Keratinocyte (primary cell): ENCODE measurements at regions not wholly inside any gene's neighbourhood (a gene's known extent, or its start where the extent isn't known, plus 50 kb on each side); places are given as distances from the start of the nearest gene placed in this dataset.

Source experiments
- EZH2 ChIP-seq: IDR thresholded peaks from one replicate; pipeline ENCODE4 v1.6.1; 2012; ENCODE audit warnings: inconsistent platforms, mild to moderate bottlenecking, low read length, moderate library complexity
- TF ChIP-seq, protein P1 (sequence below), 3 experiments: IDR thresholded peaks in 1 of 3; conservative IDR thresholded peaks in 1 of 3; optimal IDR thresholded peaks in 1 of 3; 2 replicates in 2 of 3; 3 replicates in 1 of 3; pipeline versions ENCODE3 to v1.5.1; 2011; ENCODE audit warnings: low read length in 3 of 3, mild to moderate bottlenecking in 3 of 3, moderate library complexity in 2 of 3, control low read depth in 1 of 3, inconsistent platforms in 1 of 3; ENCODE audit not compliant: insufficient read depth in 2 of 3; ENCODE audit errors: extremely low read depth in 1 of 3

DNA sequence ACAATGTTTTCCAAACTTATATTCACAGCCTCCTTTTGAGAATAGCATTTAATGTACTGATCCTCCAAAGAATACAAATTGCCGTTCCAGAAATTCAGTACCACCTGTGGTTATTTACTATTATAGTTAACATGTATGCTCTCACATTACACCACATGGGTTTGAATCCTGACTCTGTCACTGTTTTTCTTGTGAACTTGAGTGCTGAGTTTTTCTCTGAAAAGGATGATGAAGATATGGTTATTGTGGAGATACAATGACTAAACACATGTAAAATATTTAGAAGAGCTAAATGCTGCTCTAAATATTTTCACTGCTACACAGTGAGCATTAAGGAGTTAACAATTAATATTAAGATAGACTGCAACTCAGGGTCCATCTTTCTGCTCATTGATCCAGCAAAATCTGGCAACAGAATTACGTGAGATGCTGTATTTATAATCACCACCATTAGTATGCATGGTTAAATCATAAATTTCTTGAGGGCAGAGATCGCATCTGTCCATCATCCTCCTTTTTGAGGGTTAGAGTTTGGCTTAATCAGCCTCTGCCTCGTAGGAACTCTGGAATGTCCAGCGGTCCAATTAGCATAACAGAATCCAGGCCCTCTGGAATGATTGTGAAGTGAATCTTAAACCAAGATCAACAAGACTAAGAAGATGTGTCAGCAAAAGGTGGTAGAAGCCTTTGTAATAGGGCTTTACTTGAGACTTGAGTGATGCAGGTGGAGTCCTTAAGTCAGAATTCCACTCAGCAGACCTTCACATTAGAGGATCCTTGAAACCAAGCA is 152.8 kb downstream of the MACC1 start:
- TF ChIP-seq, protein P1, sequence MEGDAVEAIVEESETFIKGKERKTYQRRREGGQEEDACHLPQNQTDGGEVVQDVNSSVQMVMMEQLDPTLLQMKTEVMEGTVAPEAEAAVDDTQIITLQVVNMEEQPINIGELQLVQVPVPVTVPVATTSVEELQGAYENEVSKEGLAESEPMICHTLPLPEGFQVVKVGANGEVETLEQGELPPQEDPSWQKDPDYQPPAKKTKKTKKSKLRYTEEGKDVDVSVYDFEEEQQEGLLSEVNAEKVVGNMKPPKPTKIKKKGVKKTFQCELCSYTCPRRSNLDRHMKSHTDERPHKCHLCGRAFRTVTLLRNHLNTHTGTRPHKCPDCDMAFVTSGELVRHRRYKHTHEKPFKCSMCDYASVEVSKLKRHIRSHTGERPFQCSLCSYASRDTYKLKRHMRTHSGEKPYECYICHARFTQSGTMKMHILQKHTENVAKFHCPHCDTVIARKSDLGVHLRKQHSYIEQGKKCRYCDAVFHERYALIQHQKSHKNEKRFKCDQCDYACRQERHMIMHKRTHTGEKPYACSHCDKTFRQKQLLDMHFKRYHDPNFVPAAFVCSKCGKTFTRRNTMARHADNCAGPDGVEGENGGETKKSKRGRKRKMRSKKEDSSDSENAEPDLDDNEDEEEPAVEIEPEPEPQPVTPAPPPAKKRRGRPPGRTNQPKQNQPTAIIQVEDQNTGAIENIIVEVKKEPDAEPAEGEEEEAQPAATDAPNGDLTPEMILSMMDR (optimal IDR thresholded peaks at IDR 0.05 in 1 of 3, IDR thresholded peaks at IDR 0.05 in 1 of 3, conservative IDR thresholded peaks at IDR 0.05 in 1 of 3; ENCODE audit: extremely low read depth in 1 of 3, insufficient read depth in 2 of 3, low read length in 3 of 3) = no peak
- no peak for TF ChIP-seq EZH2
